ENCODE measurements at regions not wholly inside any gene's neighbourhood (a gene's known extent, or its start where the extent isn't known, plus 50 kb on each side); places are given as distances from the start of the nearest gene placed in this dataset.

DNA sequence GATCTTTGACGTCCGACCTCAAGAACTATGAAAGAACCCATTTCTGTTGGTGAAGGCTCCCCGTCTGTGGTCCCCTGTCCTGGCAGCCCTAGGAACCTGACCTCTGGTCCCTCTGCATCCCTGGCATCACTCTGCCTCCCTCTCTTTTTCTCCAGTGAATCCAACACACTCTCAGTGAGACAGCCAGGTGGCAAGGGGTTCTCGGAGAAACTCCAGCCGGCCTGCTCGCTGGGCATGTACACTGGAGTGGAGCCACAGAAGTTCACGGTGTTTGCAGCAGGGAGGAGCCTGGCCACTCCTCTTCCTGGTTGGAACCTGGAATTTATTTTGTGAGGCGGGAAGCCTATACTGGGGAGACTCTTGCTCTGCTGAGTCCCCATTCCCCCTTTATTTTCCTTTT, 230.2 kb upstream of the AJAP1 start:
- TF ChIP-seq, protein P1, sequence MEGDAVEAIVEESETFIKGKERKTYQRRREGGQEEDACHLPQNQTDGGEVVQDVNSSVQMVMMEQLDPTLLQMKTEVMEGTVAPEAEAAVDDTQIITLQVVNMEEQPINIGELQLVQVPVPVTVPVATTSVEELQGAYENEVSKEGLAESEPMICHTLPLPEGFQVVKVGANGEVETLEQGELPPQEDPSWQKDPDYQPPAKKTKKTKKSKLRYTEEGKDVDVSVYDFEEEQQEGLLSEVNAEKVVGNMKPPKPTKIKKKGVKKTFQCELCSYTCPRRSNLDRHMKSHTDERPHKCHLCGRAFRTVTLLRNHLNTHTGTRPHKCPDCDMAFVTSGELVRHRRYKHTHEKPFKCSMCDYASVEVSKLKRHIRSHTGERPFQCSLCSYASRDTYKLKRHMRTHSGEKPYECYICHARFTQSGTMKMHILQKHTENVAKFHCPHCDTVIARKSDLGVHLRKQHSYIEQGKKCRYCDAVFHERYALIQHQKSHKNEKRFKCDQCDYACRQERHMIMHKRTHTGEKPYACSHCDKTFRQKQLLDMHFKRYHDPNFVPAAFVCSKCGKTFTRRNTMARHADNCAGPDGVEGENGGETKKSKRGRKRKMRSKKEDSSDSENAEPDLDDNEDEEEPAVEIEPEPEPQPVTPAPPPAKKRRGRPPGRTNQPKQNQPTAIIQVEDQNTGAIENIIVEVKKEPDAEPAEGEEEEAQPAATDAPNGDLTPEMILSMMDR (IDR thresholded peaks at IDR 0.05; ENCODE audit: insufficient read depth, low read length, poor library complexity, severe bottlenecking), result no peak
- no peaks in the 10 kb centered on the region for H3K36me3 ChIP-seq (ENCODE audit: control insufficient read depth, insufficient read depth, low read length)
- H3K27me3 ChIP-seq (replicated peaks; ENCODE audit: control insufficient read depth, insufficient read depth, low read length), result no peaks in the 10 kb centered on the region
- no peak for DNase-seq (ENCODE audit: extremely low read depth, insufficient read length)
- no peak overlapping the region for H3K4me3 ChIP-seq (replicated peaks; ENCODE audit: low read depth, low read length)

DNA sequence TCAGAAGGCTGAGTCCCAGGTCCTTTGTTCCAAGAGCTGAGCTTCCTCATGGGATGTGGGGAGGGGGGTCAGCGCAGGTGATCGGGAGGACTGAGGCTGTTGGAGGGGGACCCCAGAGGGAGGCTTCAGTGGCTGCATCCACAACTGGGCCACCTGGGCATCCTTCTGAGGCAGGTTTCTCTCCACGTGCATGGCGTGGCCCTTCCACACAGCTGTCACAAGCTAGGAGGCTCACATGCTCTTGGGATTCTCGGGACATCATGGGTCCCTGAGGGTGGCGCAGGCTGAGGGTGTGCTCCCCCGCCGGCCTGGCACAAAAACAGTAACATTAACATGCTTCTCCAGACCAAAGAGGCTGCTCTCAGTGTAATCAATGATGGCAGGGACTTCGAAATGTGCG, 229.6 kb upstream of the AJAP1 start:
- TF ChIP-seq, protein P1 (IDR thresholded peaks at IDR 0.05; ENCODE audit: insufficient read depth, low read length, poor library complexity, severe bottlenecking), result no peak
- no peaks in the 10 kb centered on the region for H3K27me3 ChIP-seq (replicated peaks; ENCODE audit: control insufficient read depth, insufficient read depth, low read length)
- H3K36me3 ChIP-seq (ENCODE audit: control insufficient read depth, insufficient read depth, low read length), result no peaks in the 10 kb centered on the region
- H3K4me3 ChIP-seq (replicated peaks; ENCODE audit: low read depth, low read length), result no peak overlapping the region
- DNase-seq (ENCODE audit: extremely low read depth, insufficient read length), result no peak

DNA sequence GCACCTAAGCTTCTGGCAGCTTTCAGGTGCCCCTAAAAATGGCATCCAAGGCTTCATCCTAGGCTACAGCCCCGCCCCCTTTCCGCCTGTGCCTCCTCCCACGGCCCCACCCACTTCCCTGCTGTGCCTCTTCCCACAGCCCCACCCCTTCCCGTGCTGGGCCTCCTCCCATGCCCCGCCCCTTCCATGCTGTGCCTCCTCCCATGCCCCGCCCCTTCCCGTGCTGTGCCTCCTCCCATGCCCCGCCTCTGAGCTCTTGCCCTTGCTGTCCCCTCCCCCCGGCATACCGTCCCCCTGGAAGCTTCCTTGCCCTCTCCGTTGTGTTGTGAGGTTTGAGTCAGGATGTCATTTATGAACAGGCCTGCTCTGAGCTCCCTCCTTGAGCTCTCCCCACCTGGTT, 228.5 kb upstream of the AJAP1 start:
- TF ChIP-seq, protein P1 (IDR thresholded peaks at IDR 0.05; ENCODE audit: insufficient read depth, low read length, poor library complexity, severe bottlenecking), result no peak
- H3K4me3 ChIP-seq (replicated peaks; ENCODE audit: low read depth, low read length), result no peak overlapping the region
- no peaks in the 10 kb centered on the region for H3K27me3 ChIP-seq (replicated peaks; ENCODE audit: control insufficient read depth, insufficient read depth, low read length)
- no peaks in the 10 kb centered on the region for H3K36me3 ChIP-seq (ENCODE audit: control insufficient read depth, insufficient read depth, low read length)
- DNase-seq (ENCODE audit: extremely low read depth, insufficient read length), result no peak

DNA sequence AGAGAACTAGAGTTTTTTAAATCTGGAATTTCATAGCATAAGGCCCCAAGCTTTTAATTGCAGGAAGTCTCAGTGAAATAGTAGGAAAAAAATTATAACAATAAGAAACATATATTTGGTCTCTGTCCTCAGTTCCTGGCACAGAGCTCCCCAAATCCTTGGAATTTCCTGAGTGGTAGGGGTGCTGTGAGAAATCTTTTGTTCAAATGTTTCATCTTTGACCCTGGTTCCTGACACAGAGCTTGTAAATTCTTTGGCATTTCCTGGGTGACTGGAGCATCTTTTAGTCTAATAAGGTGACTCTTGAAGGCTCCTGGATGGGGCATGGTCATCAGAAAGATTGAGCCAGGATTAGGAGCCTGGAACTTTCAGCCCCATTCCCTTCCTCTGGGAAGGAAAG, 225.7 kb upstream of the AJAP1 start:
- no peaks in the 10 kb centered on the region for H3K36me3 ChIP-seq (ENCODE audit: control insufficient read depth, insufficient read depth, low read length)
- no peaks in the 10 kb centered on the region for H3K27me3 ChIP-seq (replicated peaks; ENCODE audit: control insufficient read depth, insufficient read depth, low read length)
- no peak overlapping the region for H3K4me3 ChIP-seq (replicated peaks; ENCODE audit: low read depth, low read length)
- TF ChIP-seq, protein P1 (IDR thresholded peaks at IDR 0.05; ENCODE audit: insufficient read depth, low read length, poor library complexity, severe bottlenecking), result no peak
- no peak for DNase-seq (ENCODE audit: extremely low read depth, insufficient read length)

DNA sequence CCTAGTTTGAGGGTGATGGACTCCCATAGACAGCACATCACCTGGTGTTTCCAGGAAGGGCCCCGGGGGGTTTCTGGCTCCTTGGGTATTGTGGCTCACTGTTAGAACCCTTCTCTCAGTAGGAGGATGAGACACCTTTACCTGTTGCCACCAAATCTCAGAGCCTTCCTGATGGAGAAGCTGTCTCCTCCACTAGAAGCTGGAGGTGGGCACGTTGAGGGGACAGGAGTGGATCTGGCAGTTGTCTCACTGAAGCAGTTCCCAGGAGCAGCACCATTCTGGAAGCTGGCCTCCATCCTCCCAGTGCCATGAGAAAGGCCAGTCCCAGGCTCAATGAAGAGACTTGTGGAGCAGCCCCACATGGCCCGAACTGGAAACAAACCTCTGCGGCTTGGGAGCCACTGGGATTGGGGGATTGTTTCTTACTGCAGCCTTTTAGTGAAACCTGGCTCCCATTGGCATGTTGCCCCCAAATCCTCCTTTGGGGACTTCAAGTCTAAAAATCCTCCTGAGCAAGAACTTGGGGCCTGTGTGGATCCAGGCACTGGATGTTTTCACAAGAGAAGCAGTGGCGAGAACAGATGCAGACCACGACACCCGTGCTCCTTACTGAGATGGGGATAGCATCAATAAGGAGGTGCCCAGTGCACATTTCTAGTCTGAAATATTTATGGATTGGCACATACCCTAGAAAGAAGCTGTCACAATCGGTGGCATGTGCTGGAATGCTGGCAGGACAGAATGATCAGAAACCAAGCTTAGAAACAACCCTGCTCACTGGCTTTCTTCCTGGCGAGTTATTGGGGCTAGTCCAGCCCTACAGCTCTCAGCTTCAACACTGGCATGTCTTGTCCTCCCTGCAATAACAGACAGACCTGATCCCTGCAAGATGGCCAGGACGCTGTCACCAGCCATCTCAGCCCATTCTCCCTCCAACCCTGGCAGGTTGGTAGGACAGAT, 223.7 kb upstream of the AJAP1 start:
- Histone ChIP-seq H3K4me3 (replicated peaks; ENCODE audit: low read depth, low read length) (no peak overlapping the region), H3K27me3 (replicated peaks; ENCODE audit: control insufficient read depth, insufficient read depth, low read length) (no peaks in the 10 kb centered on the region), H3K36me3 (ENCODE audit: control insufficient read depth, insufficient read depth, low read length) (no peaks in the 10 kb centered on the region)
- TF ChIP-seq, protein P1 (IDR thresholded peaks at IDR 0.05; ENCODE audit: insufficient read depth, low read length, poor library complexity, severe bottlenecking), result no peak
- no peak for DNase-seq (ENCODE audit: extremely low read depth, insufficient read length)

Data from GM06990 (cell line).